ENCODE measurements at regions not wholly inside any gene's neighbourhood (a gene's known extent, or its start where the extent isn't known, plus 50 kb on each side); places are given as distances from the start of the nearest gene placed in this dataset.

GRCh38 chr4:55256787-55257186 lies 89.3 kb upstream of the SRD5A3 start:
- POLR2A ChIA-PET (ENCODE audit: low non-redundant PET), result no interaction called here
- Histone ChIP-seq H3K36me3 (ENCODE audit: insufficient read depth, low read length, poor library complexity, severe bottlenecking) (no peaks in the 10 kb centered on the region), H3K27me3 (replicated peaks; ENCODE audit: insufficient read depth, low read depth, low read length, poor library complexity) (no peaks in the 10 kb centered on the region), H3K4me1 (ENCODE audit: insufficient read depth, low read length, poor library complexity, severe bottlenecking) (no peaks in the 10 kb centered on the region), H3K27ac (ENCODE audit: low read depth, low read length, poor library complexity, severe bottlenecking) (no peak overlapping the region), H3K4me3 (ENCODE audit: low read depth, low read length, poor library complexity, severe bottlenecking) (no peak overlapping the region), H3K9me3 (ENCODE audit: low read depth, low read length, poor library complexity, severe bottlenecking) (no peaks in the 10 kb centered on the region)
- intact Hi-C loops (cut with micrococcal nuclease; ENCODE audit: unreplicated experiment), result no loop called here
- CTCF ChIA-PET, result no interaction called here
- no peak for TF ChIP-seq EZH2 (IDR thresholded peaks at IDR 0.05; ENCODE audit: borderline replicate concordance, low read depth, low read length, poor library complexity, severe bottlenecking)
- TF ChIP-seq CTCF (conservative IDR thresholded peaks at IDR 0.05; ENCODE audit: low read depth, low read length), result no peak
- DNase-seq (ENCODE audit: low spot score), result no peak
- BruUV-seq (replicated peaks), result no TSS peak

GRCh38 chr4:55258152-55258865 lies 87.7 kb upstream of the SRD5A3 start:
- H3K36me3 ChIP-seq (ENCODE audit: insufficient read depth, low read length, poor library complexity, severe bottlenecking), result no peaks in the 10 kb centered on the region
- no peaks in the 10 kb centered on the region for H3K9me3 ChIP-seq (ENCODE audit: low read depth, low read length, poor library complexity, severe bottlenecking)
- H3K27me3 ChIP-seq (replicated peaks; ENCODE audit: insufficient read depth, low read depth, low read length, poor library complexity), result no peaks in the 10 kb centered on the region
- intact Hi-C loops (cut with micrococcal nuclease; ENCODE audit: unreplicated experiment), result no loop called here
- no TSS peak for BruUV-seq (replicated peaks)
- ChIA-PET CTCF (no interaction called here), POLR2A (ENCODE audit: low non-redundant PET) (no interaction called here)
- no peak overlapping the region for H3K27ac ChIP-seq (ENCODE audit: low read depth, low read length, poor library complexity, severe bottlenecking)
- peak; percentile 24 for DNase-seq (ENCODE audit: low spot score)
- no peak for TF ChIP-seq EZH2 (IDR thresholded peaks at IDR 0.05; ENCODE audit: borderline replicate concordance, low read depth, low read length, poor library complexity, severe bottlenecking)
- no peak for TF ChIP-seq CTCF (conservative IDR thresholded peaks at IDR 0.05; ENCODE audit: low read depth, low read length)
- no peaks in the 10 kb centered on the region for H3K4me1 ChIP-seq (ENCODE audit: insufficient read depth, low read length, poor library complexity, severe bottlenecking)
- H3K4me3 ChIP-seq (ENCODE audit: low read depth, low read length, poor library complexity, severe bottlenecking), result no peak overlapping the region

GRCh38 chr4:55259294-55259693 lies 86.7 kb upstream of the SRD5A3 start:
- BruUV-seq (replicated peaks), result no TSS peak
- intact Hi-C loops (cut with micrococcal nuclease; ENCODE audit: unreplicated experiment), result no loop called here
- Histone ChIP-seq H3K27me3 (replicated peaks; ENCODE audit: insufficient read depth, low read depth, low read length, poor library complexity) (no peaks in the 10 kb centered on the region), H3K4me3 (ENCODE audit: low read depth, low read length, poor library complexity, severe bottlenecking) (no peak overlapping the region), H3K9me3 (ENCODE audit: low read depth, low read length, poor library complexity, severe bottlenecking) (no peaks in the 10 kb centered on the region), H3K4me1 (ENCODE audit: insufficient read depth, low read length, poor library complexity, severe bottlenecking) (no peaks in the 10 kb centered on the region), H3K27ac (ENCODE audit: low read depth, low read length, poor library complexity, severe bottlenecking) (no peak overlapping the region), H3K36me3 (ENCODE audit: insufficient read depth, low read length, poor library complexity, severe bottlenecking) (no peaks in the 10 kb centered on the region)
- ChIA-PET POLR2A (ENCODE audit: low non-redundant PET) (no interaction called here), CTCF (no interaction called here)
- TF ChIP-seq CTCF (conservative IDR thresholded peaks at IDR 0.05; ENCODE audit: low read depth, low read length) (no peak), EZH2 (IDR thresholded peaks at IDR 0.05; ENCODE audit: borderline replicate concordance, low read depth, low read length, poor library complexity, severe bottlenecking) (no peak)
- DNase-seq (ENCODE audit: low spot score), result no peak

Data from A673 (cell line).